ENCODE measurements at regions not wholly inside any gene's neighbourhood (a gene's known extent, or its start where the extent isn't known, plus 50 kb on each side); places are given as distances from the start of the nearest gene placed in this dataset.

GRCh38 chr1:29896791-29897714 lies 660.7 kb downstream of the PTPRU start:
- DNase-seq (ENCODE audit: low read depth): no peak

- no peak for DNase-seq (ENCODE audit: low read depth)
These were observed 660.0 kb downstream of the PTPRU start for GRCh38 chr1:29896300-29896699.

GRCh38 chr1:29895201-29895600 lies 658.9 kb downstream of the PTPRU start:
- no peak for DNase-seq (ENCODE audit: low read depth)

GRCh38 chr1:29894311-29894710 lies 658.0 kb downstream of the PTPRU start:
- DNase-seq (ENCODE audit: low read depth): no peak

GRCh38 chr1:29893806-29894205 lies 657.5 kb downstream of the PTPRU start:
- no peak for DNase-seq (ENCODE audit: low read depth)

- no peak for DNase-seq (ENCODE audit: low read depth)
These were observed 656.9 kb downstream of the PTPRU start for GRCh38 chr1:29893046-29893723.

- no peak for DNase-seq (ENCODE audit: low read depth)
These were observed 655.9 kb downstream of the PTPRU start for GRCh38 chr1:29892247-29892646.

- no peak for DNase-seq (ENCODE audit: low read depth)
These were observed 654.1 kb downstream of the PTPRU start for GRCh38 chr1:29890201-29890959.

GRCh38 chr1:29889776-29890175 lies 653.5 kb downstream of the PTPRU start:
- no peak for DNase-seq (ENCODE audit: low read depth)

GRCh38 chr1:29884740-29885139 lies 648.4 kb downstream of the PTPRU start:
- DNase-seq (ENCODE audit: low read depth): no peak

- no peak for DNase-seq (ENCODE audit: low read depth)
These were observed 647.7 kb downstream of the PTPRU start for GRCh38 chr1:29883986-29884385.

- no peak for DNase-seq (ENCODE audit: low read depth)
These were observed 647.1 kb downstream of the PTPRU start for GRCh38 chr1:29883411-29883832.

GRCh38 chr1:29880556-29880955 lies 644.2 kb downstream of the PTPRU start:
- no peak for DNase-seq (ENCODE audit: low read depth)

GRCh38 chr1:29879217-29879616 lies 642.9 kb downstream of the PTPRU start:
- DNase-seq (ENCODE audit: low read depth): no peak

- no peak for DNase-seq (ENCODE audit: low read depth)
These were observed 642.2 kb downstream of the PTPRU start for GRCh38 chr1:29878501-29878900.

- DNase-seq (ENCODE audit: low read depth): no peak
These were observed 640.6 kb downstream of the PTPRU start for GRCh38 chr1:29876902-29877301.

GRCh38 chr1:29876441-29876840 lies 640.1 kb downstream of the PTPRU start:
- DNase-seq (ENCODE audit: low read depth): no peak

GRCh38 chr1:29875557-29876028 lies 639.3 kb downstream of the PTPRU start:
- no peak for DNase-seq (ENCODE audit: low read depth)

- DNase-seq (ENCODE audit: low read depth): no peak
These were observed 634.3 kb downstream of the PTPRU start for GRCh38 chr1:29870621-29871020.

GRCh38 chr1:29869802-29870201 lies 633.5 kb downstream of the PTPRU start:
- DNase-seq (ENCODE audit: low read depth): no peak

- no peak for DNase-seq (ENCODE audit: low read depth)
These were observed 632.6 kb downstream of the PTPRU start for GRCh38 chr1:29868944-29869343.

GRCh38 chr1:29868096-29868495 lies 631.8 kb downstream of the PTPRU start:
- DNase-seq (ENCODE audit: low read depth): no peak
